ENCODE measurements at regions not wholly inside any gene's neighbourhood (a gene's known extent, or its start where the extent isn't known, plus 50 kb on each side); places are given as distances from the start of the nearest gene placed in this dataset.

DNA sequence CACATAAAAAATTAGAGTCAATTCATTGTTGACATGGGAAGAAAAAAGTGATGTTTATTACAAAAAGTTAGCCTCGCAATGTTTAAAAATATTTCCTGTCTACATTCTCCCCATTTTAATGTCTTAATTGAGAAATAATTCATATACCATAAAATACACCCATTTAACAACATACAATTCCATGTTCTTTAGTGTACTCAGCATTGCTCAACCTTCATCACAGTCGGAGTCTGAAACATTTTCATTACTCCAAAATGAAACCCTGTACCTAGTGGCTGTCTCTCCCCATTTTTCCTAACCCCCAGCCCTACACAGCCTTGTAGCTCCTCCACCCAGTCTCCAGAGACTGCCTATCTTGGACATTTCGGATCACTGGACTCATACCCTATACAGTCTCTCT lies 103.9 kb upstream of the CBLN2 start:
- CTCF ChIA-PET, result interaction anchor here (1.2 kb wide), 1 partner anchor 26 kb away, joined by 4 read pairs; no protein-coding TSS in a partner anchor
- Histone ChIP-seq H3K36me3 (ENCODE audit: control insufficient read depth in 2 of 2, insufficient read depth in 1 of 2, low read length in 2 of 2) (no peaks in the 10 kb centered on the region), H3K4me3 (ENCODE audit: low read depth, low read length) (no peak overlapping the region), H3K27ac (ENCODE audit: extremely low read depth, low read depth, low read length) (no peak overlapping the region), H3K9me3 (ENCODE audit: control insufficient read depth, insufficient read depth, low read depth, low read length) (no peaks in the 10 kb centered on the region), H3K4me1 (ENCODE audit: control insufficient read depth, insufficient read depth, low read length) (no peaks in the 10 kb centered on the region)
- POLR2A ChIA-PET, result no interaction called here
- TF ChIP-seq ZNF791 (tag by site-specific recombination; IDR thresholded peaks at IDR 0.05), result no peak
- TF ChIP-seq ZBTB21 (tag by site-specific recombination; IDR thresholded peaks at IDR 0.05), result no peak
- no peak for TF ChIP-seq ZNF184 (tag by site-specific recombination; IDR thresholded peaks at IDR 0.05)
- no peak for TF ChIP-seq TRIM28 (IDR thresholded peaks at IDR 0.05; ENCODE audit: borderline replicate concordance, low read length)
- TF ChIP-seq ZNF362 (tag by site-specific recombination; IDR thresholded peaks at IDR 0.05), result no peak
- no peak for TF ChIP-seq MEIS1 (CRISPR knock-in tag; IDR thresholded peaks at IDR 0.05; ENCODE audit: borderline replicate concordance)
- TF ChIP-seq ZSCAN5A (tag by site-specific recombination; IDR thresholded peaks at IDR 0.05), result no peak
- TF ChIP-seq ZFHX2 (tag by site-specific recombination; conservative IDR thresholded peaks at IDR 0.05), result no peak
- TF ChIP-seq ZNF596 (tag by site-specific recombination; IDR thresholded peaks at IDR 0.05), result no peak
- TF ChIP-seq ZNF513 (tag by site-specific recombination; IDR thresholded peaks at IDR 0.05), result no peak
- no peak for TF ChIP-seq ZNF202 (tag by site-specific recombination; IDR thresholded peaks at IDR 0.05; ENCODE audit: borderline replicate concordance)
- TF ChIP-seq KLF7 (tag by site-specific recombination; IDR thresholded peaks at IDR 0.05; ENCODE audit: borderline replicate concordance), result no peak
- TF ChIP-seq ZNF175 (tag by site-specific recombination; IDR thresholded peaks at IDR 0.05), result no peak
- TF ChIP-seq ZNF324 (tag by site-specific recombination; IDR thresholded peaks at IDR 0.05), result no peak
- TF ChIP-seq ZNF311 (tag by site-specific recombination; IDR thresholded peaks at IDR 0.05; ENCODE audit: borderline replicate concordance), result no peak
- no peak for TF ChIP-seq ZNF174 (tag by site-specific recombination; IDR thresholded peaks at IDR 0.05)
- TF ChIP-seq, protein P1, sequence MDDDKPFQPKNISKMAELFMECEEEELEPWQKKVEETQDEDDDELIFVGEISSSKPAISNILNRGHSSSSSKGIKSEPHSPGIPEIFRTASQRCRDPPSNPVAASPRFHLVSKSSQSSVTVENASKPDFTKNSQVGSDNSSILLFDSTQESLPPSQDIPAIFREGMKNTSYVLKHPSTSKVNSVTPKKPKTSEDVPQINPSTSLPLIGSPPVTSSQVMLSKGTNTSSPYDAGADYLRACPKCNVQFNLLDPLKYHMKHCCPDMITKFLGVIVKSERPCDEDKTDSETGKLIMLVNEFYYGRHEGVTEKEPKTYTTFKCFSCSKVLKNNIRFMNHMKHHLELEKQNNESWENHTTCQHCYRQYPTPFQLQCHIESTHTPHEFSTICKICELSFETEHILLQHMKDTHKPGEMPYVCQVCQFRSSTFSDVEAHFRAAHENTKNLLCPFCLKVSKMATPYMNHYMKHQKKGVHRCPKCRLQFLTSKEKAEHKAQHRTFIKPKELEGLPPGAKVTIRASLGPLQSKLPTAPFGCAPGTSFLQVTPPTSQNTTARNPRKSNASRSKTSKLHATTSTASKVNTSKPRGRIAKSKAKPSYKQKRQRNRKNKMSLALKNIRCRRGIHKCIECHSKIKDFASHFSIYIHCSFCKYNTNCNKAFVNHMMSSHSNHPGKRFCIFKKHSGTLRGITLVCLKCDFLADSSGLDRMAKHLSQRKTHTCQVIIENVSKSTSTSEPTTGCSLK (tag by site-specific recombination; IDR thresholded peaks at IDR 0.05), result no peak
- TF ChIP-seq ZNF48 (tag by site-specific recombination; IDR thresholded peaks at IDR 0.05), result no peak
- TF ChIP-seq SP2 (tag by site-specific recombination; IDR thresholded peaks at IDR 0.05), result no peak

DNA sequence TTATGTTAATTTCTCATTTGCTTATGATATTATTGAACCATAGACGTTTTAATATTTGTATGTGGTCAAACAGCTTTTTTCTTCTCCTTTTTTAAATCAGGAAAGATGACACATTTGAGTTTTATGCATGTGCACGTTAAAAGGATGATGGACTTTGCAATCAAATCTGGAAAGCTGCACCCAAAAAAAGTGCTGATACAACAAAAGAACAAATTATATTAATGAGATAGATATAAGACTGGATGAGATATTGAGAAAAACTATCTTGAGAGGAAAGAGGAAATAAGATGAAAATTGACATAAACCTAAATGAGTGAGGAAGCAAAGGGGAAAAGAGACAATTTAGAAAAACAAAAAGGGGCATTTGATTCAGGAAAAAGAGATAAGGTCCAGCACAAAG lies 96.4 kb upstream of the CBLN2 start:
- Histone ChIP-seq H3K27ac (ENCODE audit: extremely low read depth, low read depth, low read length) (no peak overlapping the region), H3K36me3 (ENCODE audit: control insufficient read depth in 2 of 2, insufficient read depth in 1 of 2, low read length in 2 of 2) (no peaks in the 10 kb centered on the region), H3K9me3 (ENCODE audit: control insufficient read depth, insufficient read depth, low read depth, low read length) (no peaks in the 10 kb centered on the region), H3K4me3 (ENCODE audit: low read depth, low read length) (no peak overlapping the region), H3K4me1 (ENCODE audit: control insufficient read depth, insufficient read depth, low read length) (no peaks in the 10 kb centered on the region)
- TF ChIP-seq KLF16 (tag by site-specific recombination; IDR thresholded peaks at IDR 0.05) (no peak), ZNF341 (tag by site-specific recombination; IDR thresholded peaks at IDR 0.05; ENCODE audit: low read depth) (no peak), YY1 (tag by site-specific recombination; IDR thresholded peaks at IDR 0.05) (no peak), SALL2 (tag by site-specific recombination; IDR thresholded peaks at IDR 0.05; ENCODE audit: borderline replicate concordance) (no peak), ZNF548 (tag by site-specific recombination; IDR thresholded peaks at IDR 0.05) (no peak), ZNF274 (IDR thresholded peaks at IDR 0.05; ENCODE audit: low read length) (no peak), ZNF274 (tag by site-specific recombination; IDR thresholded peaks at IDR 0.05; ENCODE audit: borderline replicate concordance) (no peak), ZNF776 (tag by site-specific recombination; IDR thresholded peaks at IDR 0.05; ENCODE audit: borderline replicate concordance) (no peak)
- TF ChIP-seq, protein P2, sequence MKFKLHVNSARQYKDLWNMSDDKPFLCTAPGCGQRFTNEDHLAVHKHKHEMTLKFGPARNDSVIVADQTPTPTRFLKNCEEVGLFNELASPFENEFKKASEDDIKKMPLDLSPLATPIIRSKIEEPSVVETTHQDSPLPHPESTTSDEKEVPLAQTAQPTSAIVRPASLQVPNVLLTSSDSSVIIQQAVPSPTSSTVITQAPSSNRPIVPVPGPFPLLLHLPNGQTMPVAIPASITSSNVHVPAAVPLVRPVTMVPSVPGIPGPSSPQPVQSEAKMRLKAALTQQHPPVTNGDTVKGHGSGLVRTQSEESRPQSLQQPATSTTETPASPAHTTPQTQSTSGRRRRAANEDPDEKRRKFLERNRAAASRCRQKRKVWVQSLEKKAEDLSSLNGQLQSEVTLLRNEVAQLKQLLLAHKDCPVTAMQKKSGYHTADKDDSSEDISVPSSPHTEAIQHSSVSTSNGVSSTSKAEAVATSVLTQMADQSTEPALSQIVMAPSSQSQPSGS (tag by site-specific recombination; IDR thresholded peaks at IDR 0.05; ENCODE audit: low read depth), result no peak
- POLR2A ChIA-PET, result no interaction called here
- CTCF ChIA-PET, result interaction anchor here (0.6 to 1.0 kb wide), 2 partner anchors 12 to 31 kb away, joined by 3 read pairs; no protein-coding TSS in a partner anchor

Measured in HEK293 (cell line).